WTC11 (cell line): ENCODE measurements at regions not wholly inside any gene's neighbourhood (a gene's known extent, or its start where the extent isn't known, plus 50 kb on each side); places are given as distances from the start of the nearest gene placed in this dataset.

Experiments
- CTCF ChIP-seq: fragments of 200-600 bp; IDR thresholded peaks from 2 replicates; pipeline ENCODE4 v1.8.0; 2022; ENCODE audit warnings: antibody characterized with exemption
- ZNF317 ChIP-seq: sonication (generic); formaldehyde crosslinking; IDR thresholded peaks from 2 replicates; pipeline ENCODE4 v1.8.1; 2023; ENCODE audit warnings: low read depth, mild to moderate bottlenecking, moderate library complexity, missing genetic modification reagents, borderline replicate concordance

GRCh38 chr7:119708891-119709290 is 564.1 kb upstream of the KCND2 start:
- TF ChIP-seq CTCF (no peak), ZNF317 (CRISPR knock-in tag) (no peak)
